Epithelial cell of esophagus (primary cell): ENCODE measurements at regions not wholly inside any gene's neighbourhood (a gene's known extent, or its start where the extent isn't known, plus 50 kb on each side); places are given as distances from the start of the nearest gene placed in this dataset.

ENCODE experiments used
- DNase-seq: peaks from one replicate; pipeline ENCODE4 v3.0.0; 2010; ENCODE audit warnings: low read depth
- H3K4me3 ChIP-seq: 2 replicates; pipeline ENCODE4 v1.5.1; 2011; ENCODE audit warnings: mild to moderate bottlenecking, low read length, control low read depth
- TF ChIP-seq, protein P1 (sequence below): IDR thresholded peaks from 2 replicates; pipeline ENCODE4 v1.5.1; 2011; ENCODE audit warnings: low read depth, mild to moderate bottlenecking, low read length, control low read depth, inconsistent platforms; ENCODE audit not compliant: insufficient read depth; ENCODE audit errors: missing control alignments

DNA sequence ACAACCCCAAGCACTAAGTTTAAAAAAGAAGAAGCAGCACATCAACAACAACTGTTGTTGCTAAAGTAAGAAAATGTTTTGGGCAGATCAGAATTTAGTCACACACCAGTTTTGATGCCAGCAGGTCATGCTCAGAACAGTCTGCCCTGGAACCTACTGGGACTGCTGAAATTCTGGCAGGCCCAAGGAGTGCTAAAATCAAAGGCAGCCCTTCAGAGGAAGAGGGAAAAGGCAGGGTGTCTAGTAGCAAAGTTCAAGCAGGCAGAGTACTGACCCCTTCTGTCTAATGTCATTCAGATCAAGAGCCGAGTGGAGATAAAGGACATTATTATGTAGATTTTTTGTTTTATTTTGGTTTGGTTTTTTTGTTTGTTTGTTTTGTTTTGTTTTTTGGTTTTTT is 96.6 kb upstream of the LOC128125822 start:
- TF ChIP-seq, protein P1, sequence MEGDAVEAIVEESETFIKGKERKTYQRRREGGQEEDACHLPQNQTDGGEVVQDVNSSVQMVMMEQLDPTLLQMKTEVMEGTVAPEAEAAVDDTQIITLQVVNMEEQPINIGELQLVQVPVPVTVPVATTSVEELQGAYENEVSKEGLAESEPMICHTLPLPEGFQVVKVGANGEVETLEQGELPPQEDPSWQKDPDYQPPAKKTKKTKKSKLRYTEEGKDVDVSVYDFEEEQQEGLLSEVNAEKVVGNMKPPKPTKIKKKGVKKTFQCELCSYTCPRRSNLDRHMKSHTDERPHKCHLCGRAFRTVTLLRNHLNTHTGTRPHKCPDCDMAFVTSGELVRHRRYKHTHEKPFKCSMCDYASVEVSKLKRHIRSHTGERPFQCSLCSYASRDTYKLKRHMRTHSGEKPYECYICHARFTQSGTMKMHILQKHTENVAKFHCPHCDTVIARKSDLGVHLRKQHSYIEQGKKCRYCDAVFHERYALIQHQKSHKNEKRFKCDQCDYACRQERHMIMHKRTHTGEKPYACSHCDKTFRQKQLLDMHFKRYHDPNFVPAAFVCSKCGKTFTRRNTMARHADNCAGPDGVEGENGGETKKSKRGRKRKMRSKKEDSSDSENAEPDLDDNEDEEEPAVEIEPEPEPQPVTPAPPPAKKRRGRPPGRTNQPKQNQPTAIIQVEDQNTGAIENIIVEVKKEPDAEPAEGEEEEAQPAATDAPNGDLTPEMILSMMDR: no peak
- no peak for DNase-seq
- H3K4me3 ChIP-seq: no peak overlapping the region

DNA sequence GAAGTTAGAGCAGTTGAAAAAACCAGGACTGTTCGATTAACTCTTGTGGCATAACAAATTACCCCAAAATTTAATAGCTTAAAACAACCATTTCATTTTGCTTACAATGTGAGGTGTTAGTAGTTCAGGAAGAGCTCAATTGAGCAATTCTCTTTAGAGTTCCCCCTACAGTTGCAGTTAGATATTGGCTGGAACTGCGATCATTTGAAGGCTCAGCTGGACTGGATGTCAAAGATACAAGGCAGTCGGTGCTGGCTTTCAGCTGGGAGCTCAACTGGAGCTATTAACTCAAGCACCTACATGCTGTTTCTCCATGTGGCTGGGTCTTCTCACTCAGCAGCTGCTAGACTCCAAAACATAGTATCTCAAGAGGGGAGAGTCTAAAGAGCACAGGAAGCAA is 96.0 kb upstream of the LOC128125822 start:
- no peak for DNase-seq
- TF ChIP-seq, protein P1: no peak
- no peak overlapping the region for H3K4me3 ChIP-seq

DNA sequence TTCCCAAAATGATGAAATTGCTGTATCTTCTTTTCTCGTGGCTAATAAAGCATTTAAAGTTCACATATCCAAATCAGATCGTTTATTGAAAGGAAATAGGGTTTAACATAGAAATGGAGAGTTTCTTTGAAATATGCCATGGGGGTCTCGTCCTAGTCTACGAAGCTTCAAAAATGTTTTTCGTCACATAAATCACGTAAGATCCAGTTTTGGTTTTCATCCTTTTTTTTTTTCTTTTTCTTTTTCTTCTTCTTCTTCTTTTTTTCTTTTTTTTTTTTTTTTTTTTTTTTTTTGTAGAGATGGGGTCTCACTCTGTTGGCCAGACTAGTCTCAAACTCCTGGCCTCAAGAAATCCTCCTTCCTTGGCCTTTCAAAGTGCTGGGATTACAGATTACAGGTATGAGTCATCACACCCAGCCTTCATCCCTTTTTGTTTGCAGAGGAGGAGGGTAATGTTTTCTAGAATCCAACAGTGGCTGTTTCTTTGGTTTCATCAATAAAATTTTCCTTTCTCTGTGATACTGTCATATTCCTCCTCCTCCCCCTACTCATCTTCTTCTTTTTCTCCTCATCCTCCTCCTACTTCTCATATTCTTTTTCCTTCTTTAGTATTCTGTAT is 94.7 kb upstream of the LOC128125822 start:
- DNase-seq: no peak
- H3K4me3 ChIP-seq: no peak overlapping the region
- TF ChIP-seq, protein P1: no peak

DNA sequence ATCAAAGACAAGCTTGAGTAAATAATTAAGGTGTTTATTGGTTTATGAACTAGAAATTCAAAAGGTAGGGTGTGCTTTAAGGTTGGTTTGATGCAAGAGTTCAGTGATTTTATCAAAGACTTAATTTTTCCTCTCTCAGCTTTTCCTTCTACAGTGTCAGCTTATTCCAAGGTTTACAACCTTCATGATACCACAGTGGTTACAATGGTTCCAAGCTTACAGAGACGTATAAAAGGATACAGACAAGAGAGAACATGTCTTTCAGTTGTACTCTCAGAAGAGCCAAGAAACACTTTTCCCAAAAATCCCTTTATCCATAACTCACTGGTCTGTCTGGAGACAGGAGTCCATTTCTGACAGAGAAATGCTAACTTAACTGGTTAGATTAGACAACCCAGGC is 93.5 kb upstream of the LOC128125822 start:
- TF ChIP-seq, protein P1: no peak
- no peak for DNase-seq

DNA sequence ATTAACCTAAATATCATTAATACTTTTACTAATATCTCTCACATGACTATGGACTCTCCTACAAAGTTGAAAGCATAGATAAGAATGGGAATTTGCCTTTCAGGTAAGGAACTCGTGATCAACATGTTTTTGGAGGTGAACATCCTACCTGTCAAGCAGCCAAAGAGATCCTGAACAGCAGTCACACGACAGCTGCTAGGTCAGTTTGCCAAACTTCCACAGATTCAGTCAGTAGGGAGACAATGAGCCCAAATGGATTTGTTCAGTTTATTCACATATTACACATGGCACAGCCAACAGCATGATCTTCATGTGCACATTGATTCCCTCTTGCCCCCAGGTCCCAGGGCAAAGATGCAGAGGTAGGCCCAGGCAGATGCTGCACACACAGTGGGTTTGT is 86.1 kb upstream of the LOC128125822 start:
- no peak for DNase-seq
- TF ChIP-seq, protein P1: no peak
- no peak overlapping the region for H3K4me3 ChIP-seq

More for the DNA sequence above, 93.5 kb upstream of the LOC128125822 start:
- no peak overlapping the region for H3K4me3 ChIP-seq

DNA sequence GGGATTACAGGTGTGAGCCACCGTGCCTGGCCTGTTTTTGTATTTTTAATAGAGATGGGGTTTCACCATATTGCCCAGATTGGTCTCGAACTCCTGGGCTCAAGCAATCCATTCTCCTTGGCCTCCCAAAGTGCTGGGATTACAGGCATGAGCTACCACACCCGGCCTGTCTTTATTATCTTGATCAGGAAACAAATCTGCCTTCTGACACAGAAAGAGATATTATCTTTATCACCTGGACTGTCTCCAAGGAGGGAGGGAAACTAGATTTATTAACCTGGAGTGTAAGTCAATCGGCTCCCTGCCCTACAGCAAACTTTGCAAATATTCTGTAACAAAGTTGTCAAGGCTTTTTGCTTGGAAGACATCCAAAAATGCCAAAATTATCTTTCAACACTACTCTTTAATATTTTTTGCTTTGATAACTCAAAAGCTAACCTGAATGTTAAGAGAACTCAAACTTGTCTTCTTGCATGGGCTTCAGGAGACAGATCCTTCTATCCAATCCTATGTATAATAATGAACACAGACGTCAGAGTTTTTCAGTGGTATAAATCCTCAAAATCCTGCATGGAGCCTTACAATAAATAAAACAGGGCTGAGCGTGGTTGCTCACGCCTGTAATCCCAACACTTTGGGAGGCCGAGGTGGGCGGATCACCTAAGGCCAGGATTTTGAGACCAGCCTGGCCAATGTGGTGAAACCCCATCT is 85.0 kb upstream of the LOC128125822 start:
- DNase-seq: no peak
- TF ChIP-seq, protein P1: no peak

DNA sequence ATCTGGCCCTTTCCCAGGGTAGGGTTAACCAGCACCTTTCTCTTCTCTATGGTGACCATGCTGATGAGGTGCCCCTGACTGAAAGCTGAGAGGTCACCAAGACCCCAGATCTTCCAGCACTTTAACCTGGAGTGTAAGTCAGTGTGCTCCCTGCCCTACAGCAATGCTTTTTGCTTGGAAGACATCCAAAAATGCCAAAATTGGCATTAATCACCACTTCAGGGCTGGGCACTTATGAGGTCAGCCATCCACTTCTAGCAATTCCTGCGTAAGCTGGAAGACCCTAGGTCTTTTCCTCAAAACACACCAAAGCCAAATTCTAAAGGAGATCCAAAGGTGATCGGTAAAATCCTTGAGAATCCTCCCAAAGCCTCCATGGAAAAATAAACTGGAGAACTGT is 81.2 kb upstream of the LOC128125822 start:
- TF ChIP-seq, protein P1: no peak
- no peak overlapping the region for H3K4me3 ChIP-seq
- no peak for DNase-seq

More for the DNA sequence above, 85.0 kb upstream of the LOC128125822 start:
- H3K4me3 ChIP-seq: no peak overlapping the region
